ENCODE measurements at regions not wholly inside any gene's neighbourhood (a gene's known extent, or its start where the extent isn't known, plus 50 kb on each side); places are given as distances from the start of the nearest gene placed in this dataset.

DNA sequence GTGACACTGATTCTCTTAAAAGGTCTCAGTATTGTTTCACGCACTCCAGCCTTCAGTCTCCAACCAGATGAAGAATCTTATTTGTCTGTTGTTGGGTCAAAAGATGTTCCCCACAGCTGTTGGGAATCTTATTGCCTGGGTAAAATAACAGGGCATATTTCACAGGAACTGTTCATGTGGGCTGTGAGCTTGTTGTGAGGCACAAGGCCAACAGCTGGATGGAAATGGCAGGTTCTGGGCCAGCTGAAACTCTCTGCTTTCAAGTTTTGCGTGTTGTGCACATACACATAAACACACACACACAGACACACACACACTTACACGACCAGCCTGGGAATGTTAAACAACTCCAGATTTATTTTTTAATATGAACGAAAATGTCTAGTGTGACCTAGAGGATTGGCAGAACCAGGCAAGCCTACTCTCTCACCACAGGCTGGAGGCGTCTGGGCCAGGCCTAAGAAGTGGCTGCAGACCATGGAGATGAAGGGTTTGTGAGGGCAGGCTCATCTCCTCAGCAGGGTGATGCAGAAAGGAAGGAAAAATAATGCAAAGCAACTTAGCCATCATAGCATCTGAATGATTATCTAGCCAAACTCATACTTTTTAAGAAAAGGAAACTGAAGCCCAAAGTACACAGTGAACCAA is 357.0 kb downstream of the TTLL7 start:
- TF ChIP-seq, protein P1, sequence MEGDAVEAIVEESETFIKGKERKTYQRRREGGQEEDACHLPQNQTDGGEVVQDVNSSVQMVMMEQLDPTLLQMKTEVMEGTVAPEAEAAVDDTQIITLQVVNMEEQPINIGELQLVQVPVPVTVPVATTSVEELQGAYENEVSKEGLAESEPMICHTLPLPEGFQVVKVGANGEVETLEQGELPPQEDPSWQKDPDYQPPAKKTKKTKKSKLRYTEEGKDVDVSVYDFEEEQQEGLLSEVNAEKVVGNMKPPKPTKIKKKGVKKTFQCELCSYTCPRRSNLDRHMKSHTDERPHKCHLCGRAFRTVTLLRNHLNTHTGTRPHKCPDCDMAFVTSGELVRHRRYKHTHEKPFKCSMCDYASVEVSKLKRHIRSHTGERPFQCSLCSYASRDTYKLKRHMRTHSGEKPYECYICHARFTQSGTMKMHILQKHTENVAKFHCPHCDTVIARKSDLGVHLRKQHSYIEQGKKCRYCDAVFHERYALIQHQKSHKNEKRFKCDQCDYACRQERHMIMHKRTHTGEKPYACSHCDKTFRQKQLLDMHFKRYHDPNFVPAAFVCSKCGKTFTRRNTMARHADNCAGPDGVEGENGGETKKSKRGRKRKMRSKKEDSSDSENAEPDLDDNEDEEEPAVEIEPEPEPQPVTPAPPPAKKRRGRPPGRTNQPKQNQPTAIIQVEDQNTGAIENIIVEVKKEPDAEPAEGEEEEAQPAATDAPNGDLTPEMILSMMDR (IDR thresholded peaks at IDR 0.05; ENCODE audit: borderline replicate concordance): no peak

DNA sequence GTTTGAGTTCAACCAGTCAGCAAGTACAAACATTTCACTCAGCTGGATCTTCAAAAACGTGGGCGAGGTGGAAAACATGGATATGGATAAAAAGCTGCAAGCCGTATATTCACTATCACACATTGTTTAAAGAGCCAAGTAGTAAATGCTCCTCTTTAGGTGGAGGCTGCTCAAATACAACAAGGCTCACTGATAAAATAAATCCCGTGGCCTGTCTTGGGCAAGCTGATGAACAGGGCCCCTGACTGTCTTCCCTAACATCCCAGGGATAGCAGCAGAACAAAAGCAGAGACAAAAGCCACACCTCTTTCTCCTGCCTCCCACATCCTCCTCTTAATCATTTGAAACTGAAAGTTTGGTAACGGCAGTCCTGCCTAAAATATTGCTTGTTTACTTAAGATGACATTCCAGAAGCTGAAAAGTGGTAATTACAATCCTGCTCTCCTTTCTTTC is 357.7 kb downstream of the TTLL7 start:
- TF ChIP-seq, protein P1 (IDR thresholded peaks at IDR 0.05; ENCODE audit: borderline replicate concordance): no peak
- Histone ChIP-seq H3K27me3 (ENCODE audit: low read depth) (no peaks in the 10 kb centered on the region), H3K4me3 (peak overlapping the region; percentile 14)

More for the DNA sequence above, 357.0 kb downstream of the TTLL7 start:
- Histone ChIP-seq H3K36me3 (no peaks in the 10 kb centered on the region), H3K4me1 (peaks cover 16% of the 10 kb centered on the region), H3K27me3 (ENCODE audit: low read depth) (no peaks in the 10 kb centered on the region), H3K9me3 (replicated peaks) (no peaks in the 10 kb centered on the region), H3K4me3 (peak overlapping the region; percentile 14), H3K27ac (replicated peaks) (peak overlapping the region; percentile 58)
- intact Hi-C loops (cut with micrococcal nuclease): no loop called here
- peak; percentile 24 for DNase-seq

DNA sequence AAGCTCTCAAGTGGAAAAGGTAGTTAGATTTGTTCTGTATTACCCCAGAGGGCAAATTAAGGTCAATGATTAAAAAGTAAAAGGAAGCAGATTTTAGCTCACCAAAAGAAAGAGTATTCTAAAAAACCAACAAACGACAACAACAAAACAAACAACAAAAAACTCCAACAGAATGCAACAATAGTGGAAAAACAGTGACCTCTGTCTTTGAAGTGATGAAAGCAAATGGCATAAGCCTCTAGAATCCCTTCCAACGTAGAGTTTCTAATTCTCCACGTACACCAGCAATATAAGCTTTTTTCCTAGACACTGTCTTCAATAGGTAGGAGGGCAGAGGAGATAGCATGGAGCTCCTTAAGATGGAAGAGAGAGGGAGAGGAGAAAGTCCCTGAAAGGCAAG is 359.1 kb downstream of the TTLL7 start:
- Histone ChIP-seq H3K36me3 (no peaks in the 10 kb centered on the region), H3K9me3 (replicated peaks) (no peaks in the 10 kb centered on the region), H3K27ac (replicated peaks) (no peak overlapping the region), H3K27me3 (ENCODE audit: low read depth) (no peaks in the 10 kb centered on the region), H3K4me1 (peaks cover 16% of the 10 kb centered on the region), H3K4me3 (no peak overlapping the region)
- TF ChIP-seq, protein P1 (IDR thresholded peaks at IDR 0.05; ENCODE audit: borderline replicate concordance): no peak
- intact Hi-C loops (cut with micrococcal nuclease): no loop called here
- no peak for DNase-seq

More for the DNA sequence above, 357.7 kb downstream of the TTLL7 start:
- H3K36me3 ChIP-seq: no peaks in the 10 kb centered on the region
- H3K27ac ChIP-seq (replicated peaks): peak overlapping the region; percentile 58
- DNase-seq: no peak
- no peaks in the 10 kb centered on the region for H3K9me3 ChIP-seq (replicated peaks)
- intact Hi-C loops (cut with micrococcal nuclease): no loop called here
- H3K4me1 ChIP-seq: peaks cover 16% of the 10 kb centered on the region

DNA sequence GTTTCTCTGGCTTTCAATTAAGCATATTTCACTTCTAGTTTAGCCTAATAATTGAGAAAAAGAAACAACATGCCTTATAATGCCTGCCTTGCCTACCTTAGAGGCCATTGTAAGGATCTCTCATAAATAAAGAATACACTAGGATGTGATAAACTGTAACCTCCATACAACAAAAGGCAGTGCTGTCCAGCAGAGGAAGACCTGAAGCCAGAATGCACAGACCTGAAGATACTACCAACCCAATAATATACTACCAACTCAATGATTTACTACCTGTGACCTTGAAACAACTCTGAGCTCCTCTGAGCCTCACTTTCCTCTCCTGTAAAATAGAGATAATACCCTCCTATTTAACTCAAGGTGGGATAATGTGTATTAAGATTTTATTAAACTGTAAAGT is 361.3 kb downstream of the TTLL7 start:
- no peak overlapping the region for H3K27ac ChIP-seq (replicated peaks)
- DNase-seq: no peak
- intact Hi-C loops (cut with micrococcal nuclease): no loop called here
- H3K4me1 ChIP-seq: peaks cover 16% of the 10 kb centered on the region
- TF ChIP-seq, protein P1 (IDR thresholded peaks at IDR 0.05; ENCODE audit: borderline replicate concordance): no peak
- H3K9me3 ChIP-seq (replicated peaks): no peaks in the 10 kb centered on the region
- H3K27me3 ChIP-seq (ENCODE audit: low read depth): no peaks in the 10 kb centered on the region
- no peaks in the 10 kb centered on the region for H3K36me3 ChIP-seq
- H3K4me3 ChIP-seq: no peak overlapping the region

DNA sequence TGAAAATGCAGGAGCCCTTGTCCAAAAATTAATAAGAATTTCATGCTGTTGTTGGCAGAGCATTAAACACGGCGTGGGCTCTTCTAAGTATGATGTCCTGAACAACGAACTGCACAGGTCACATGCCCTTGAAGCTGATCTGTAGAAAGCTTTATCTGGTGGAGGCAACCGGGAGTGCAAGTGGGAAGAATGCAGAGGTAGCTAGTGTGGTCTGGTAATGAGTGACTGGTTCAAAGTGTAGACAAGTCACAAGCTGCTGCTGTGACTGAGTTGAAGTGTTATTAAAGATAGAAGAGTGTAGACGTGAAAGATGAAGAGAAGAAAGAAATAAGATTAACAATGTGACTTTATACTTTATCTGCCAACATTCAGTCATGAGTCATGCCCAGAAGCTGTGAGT is 361.9 kb downstream of the TTLL7 start:
- Histone ChIP-seq H3K4me1 (peaks cover 12% of the 10 kb centered on the region), H3K36me3 (no peaks in the 10 kb centered on the region), H3K27ac (replicated peaks) (no peak overlapping the region), H3K4me3 (no peak overlapping the region), H3K27me3 (ENCODE audit: low read depth) (no peaks in the 10 kb centered on the region), H3K9me3 (replicated peaks) (no peaks in the 10 kb centered on the region)
- intact Hi-C loops (cut with micrococcal nuclease): no loop called here
- no peak for DNase-seq
- TF ChIP-seq, protein P1 (IDR thresholded peaks at IDR 0.05; ENCODE audit: borderline replicate concordance): no peak

All from left ventricle myocardium inferior (tissue), 1 donor.